Erythroblast (primary cell): ENCODE measurements at regions not wholly inside any gene's neighbourhood (a gene's known extent, or its start where the extent isn't known, plus 50 kb on each side); places are given as distances from the start of the nearest gene placed in this dataset.

Source experiments
- GATA1 ChIP-seq: IDR thresholded peaks from 2 replicates; pipeline ENCODE4 v1.6.1; 2011; ENCODE audit warnings: low read depth, mild to moderate bottlenecking, control low read depth, low read length, moderate library complexity
- POLR2A ChIP-seq: IDR thresholded peaks from 2 replicates; pipeline ENCODE4 v1.6.1; 2011; ENCODE audit warnings: mild to moderate bottlenecking, low read length

- TF ChIP-seq POLR2A (no peak), GATA1 (no peak)
Measured at GRCh38 chr20:58010666-58011065, 217.8 kb downstream of the ANKRD60 start.
